ENCODE measurements at regions not wholly inside any gene's neighbourhood (a gene's known extent, or its start where the extent isn't known, plus 50 kb on each side); places are given as distances from the start of the nearest gene placed in this dataset.

DNA sequence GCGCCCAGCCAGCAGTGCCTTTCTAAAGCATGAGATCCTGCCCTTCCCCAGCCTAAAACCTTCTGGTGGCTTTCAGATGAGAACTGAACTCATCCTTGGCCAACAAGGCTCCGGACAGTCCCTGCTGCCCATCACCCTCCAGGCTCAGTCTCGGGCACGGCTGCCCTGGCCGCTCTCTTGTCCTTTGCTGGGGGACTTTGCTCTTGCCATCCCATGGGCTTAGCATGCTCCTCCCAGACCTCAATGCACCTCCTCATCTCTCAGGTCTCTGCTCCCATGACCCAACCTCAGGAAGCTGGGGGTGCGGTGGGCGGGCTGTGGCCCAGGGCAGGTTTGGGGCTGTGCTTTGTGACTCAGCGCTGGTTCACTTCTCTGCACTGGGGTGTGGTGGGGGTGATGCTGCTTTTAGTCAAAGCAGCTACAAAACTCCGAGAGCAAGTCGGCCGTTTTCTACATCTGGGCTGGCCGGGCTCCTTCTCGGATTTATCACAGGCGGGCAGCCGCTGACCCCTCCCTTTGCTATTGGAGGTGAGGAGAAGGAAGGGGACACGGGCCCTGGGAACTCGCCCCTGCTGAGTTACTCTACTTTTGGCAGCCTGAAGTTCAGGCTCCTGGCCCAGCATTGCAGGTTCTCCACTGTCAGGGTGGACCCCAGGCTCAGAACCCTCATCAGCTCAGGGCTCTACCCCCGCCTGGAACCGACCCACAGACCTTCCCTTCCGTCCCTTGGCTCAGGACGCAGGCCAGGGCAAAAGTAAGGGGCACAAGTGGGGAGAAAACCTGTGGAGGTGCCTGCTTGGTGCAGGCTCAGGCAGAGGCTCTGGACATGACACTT lies 90.6 kb upstream of the TAF1B start:
- H3K4me3 ChIP-seq (ENCODE audit: low read depth, low read length): peak overlapping the region; percentile 11; the same call in 1 of the 2 replicates
- TF ChIP-seq, protein P1, sequence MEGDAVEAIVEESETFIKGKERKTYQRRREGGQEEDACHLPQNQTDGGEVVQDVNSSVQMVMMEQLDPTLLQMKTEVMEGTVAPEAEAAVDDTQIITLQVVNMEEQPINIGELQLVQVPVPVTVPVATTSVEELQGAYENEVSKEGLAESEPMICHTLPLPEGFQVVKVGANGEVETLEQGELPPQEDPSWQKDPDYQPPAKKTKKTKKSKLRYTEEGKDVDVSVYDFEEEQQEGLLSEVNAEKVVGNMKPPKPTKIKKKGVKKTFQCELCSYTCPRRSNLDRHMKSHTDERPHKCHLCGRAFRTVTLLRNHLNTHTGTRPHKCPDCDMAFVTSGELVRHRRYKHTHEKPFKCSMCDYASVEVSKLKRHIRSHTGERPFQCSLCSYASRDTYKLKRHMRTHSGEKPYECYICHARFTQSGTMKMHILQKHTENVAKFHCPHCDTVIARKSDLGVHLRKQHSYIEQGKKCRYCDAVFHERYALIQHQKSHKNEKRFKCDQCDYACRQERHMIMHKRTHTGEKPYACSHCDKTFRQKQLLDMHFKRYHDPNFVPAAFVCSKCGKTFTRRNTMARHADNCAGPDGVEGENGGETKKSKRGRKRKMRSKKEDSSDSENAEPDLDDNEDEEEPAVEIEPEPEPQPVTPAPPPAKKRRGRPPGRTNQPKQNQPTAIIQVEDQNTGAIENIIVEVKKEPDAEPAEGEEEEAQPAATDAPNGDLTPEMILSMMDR (IDR thresholded peaks at IDR 0.05; ENCODE audit: low read depth, low read length): no peak

DNA sequence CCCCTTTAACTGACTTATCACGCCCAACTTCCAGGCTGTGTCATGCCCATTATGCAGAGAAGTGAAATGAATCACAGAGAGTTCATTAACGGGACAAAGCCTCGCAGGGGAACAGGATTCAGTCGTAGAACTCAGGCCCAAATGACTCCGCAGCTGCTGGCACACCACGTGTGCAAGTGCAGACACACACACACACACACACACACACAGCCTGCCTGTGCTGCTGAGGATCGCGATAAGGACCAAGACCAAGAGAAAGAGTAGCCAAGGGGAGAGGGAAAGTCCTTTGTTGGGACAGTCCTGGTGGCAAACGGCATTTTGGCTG lies 90.0 kb upstream of the TAF1B start:
- H3K4me3 ChIP-seq (ENCODE audit: low read depth, low read length): peak overlapping the region; percentile 11; the same call in 1 of the 2 replicates

DNA sequence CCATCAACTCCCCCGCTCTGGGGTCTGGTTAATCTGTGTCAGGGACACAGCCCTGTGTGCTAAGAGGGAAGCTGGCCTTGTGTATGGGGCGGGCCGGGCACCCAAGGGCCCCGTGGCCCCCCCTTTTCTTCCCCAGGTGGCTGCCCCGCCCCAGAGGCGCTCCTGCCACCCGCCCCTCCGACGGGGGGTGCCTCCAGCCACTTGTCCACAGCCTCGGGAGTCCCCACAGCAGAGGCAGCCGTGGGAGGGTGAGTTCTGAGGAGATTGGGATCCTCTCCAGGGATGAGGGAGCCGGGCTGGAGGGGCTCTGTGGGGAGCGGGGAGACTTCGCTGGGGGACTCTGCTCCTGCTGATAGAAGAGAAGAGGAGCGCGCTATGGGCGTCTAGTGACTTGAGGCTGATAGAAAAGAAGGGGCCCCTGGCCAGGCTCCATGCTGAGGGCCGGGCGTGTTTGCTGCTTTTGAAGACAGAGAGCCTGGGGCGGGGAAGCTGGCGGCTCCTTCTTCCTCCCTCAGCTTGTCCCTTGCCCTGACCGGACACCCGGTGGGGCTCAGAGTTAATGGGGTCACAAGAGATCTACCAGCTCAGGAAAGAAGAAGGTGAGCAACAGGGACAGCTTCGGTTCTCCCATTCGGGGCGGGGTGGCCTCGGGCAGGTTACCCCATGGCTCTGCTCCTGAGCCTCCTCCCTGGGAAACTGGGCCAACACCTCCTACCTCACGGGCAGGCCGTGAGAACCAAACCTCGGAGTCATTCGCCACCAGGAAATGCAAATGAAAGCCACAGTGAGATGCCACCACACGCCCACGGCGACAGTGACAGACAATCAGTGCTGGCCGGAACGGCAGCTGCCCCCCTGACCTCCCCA lies 89.4 kb upstream of the TAF1B start:
- H3K4me3 ChIP-seq (ENCODE audit: low read depth, low read length): no peak overlapping the region
- TF ChIP-seq, protein P1 (IDR thresholded peaks at IDR 0.05; ENCODE audit: low read depth, low read length): no peak

More for the DNA sequence above, 90.0 kb upstream of the TAF1B start:
- TF ChIP-seq, protein P1 (IDR thresholded peaks at IDR 0.05; ENCODE audit: low read depth, low read length): no peak

DNA sequence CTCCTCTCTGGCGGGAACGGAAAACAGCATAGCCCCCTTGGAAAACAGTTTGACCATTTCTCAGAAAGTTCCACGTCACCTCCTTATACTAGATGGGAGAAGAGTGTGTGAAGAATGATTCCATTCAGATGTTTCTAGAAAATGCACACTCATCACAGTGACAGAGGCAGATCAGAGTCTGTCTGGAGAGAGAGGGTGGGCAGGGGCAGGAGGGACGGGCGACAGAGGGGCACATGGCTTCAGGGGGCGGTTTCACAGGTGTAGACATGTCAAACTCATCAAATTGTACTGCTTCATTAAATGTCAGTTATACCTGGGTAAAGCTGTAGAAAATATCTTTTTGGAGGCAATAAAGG lies 88.8 kb upstream of the TAF1B start:
- TF ChIP-seq, protein P1 (IDR thresholded peaks at IDR 0.05; ENCODE audit: low read depth, low read length): no peak
- no peak overlapping the region for H3K4me3 ChIP-seq (ENCODE audit: low read depth, low read length)

DNA sequence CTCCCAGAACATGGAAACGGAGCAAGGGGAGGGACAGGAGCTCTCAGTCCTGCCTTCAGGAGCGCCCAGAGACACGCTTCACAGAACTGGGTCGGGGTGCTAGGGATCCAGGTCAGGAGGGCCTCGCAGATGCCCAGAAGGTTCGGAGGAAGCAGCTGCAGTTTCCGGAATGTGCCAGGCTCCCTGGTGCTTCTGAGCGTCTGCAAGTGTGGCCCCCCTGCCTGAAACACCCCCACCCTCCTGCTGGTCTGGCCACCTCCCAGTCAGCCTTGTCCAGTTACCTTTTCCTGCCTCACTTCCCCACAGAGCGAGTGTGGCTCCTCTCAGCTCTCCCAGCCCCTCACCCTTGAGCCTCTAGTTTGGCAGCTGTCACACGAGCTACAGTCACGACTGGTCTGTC lies 88.3 kb upstream of the TAF1B start:
- TF ChIP-seq, protein P1 (IDR thresholded peaks at IDR 0.05; ENCODE audit: low read depth, low read length): no peak
- no peak overlapping the region for H3K4me3 ChIP-seq (ENCODE audit: low read depth, low read length)

DNA sequence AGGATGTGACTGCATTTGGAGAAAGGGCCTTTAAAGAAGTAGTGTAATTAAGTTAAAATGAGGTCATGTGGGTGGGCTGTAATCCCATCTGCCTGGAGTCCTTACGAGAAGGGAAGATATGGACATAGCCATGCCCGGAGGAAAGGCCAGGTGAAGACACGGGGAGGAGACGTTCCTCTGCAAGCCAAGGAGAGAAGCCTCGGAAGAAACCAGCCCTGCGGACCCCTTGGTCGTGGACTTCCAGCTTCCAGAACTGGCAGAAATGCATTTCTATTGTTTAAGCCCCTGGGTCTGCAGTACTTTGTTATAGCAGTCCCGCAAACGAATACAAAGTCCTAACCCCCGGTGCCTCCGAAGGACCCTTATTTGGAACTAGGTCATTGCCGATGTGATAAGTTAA lies 87.6 kb upstream of the TAF1B start:
- no peak overlapping the region for H3K4me3 ChIP-seq (ENCODE audit: low read depth, low read length)
- TF ChIP-seq, protein P1 (IDR thresholded peaks at IDR 0.05; ENCODE audit: low read depth, low read length): no peak

Measured in WI38 (cell line).